ENCODE measurements at regions not wholly inside any gene's neighbourhood (a gene's known extent, or its start where the extent isn't known, plus 50 kb on each side); places are given as distances from the start of the nearest gene placed in this dataset.

- TF ChIP-seq RAD21 (CRISPR knock-in tag; conservative IDR thresholded peaks at IDR 0.05 in 1 of 2, IDR thresholded peaks at IDR 0.05 in 1 of 2) (no peak), SMARCC2 (IDR thresholded peaks at IDR 0.05; ENCODE audit: low read depth) (no peak), HMG20A (CRISPR knock-in tag; conservative IDR thresholded peaks at IDR 0.05) (no peak), PHB2 (IDR thresholded peaks at IDR 0.05; ENCODE audit: low read depth) (no peak), TBL1XR1 (IDR thresholded peaks at IDR 0.05; ENCODE audit: low read length in 2 of 2) (no peak), EZH2 (IDR thresholded peaks at IDR 0.05; ENCODE audit: borderline replicate concordance, low read depth, low read length) (no peak), CBX5 (IDR thresholded peaks at IDR 0.05; ENCODE audit: borderline replicate concordance, low read depth) (no peak), CTCF (IDR thresholded peaks at IDR 0.05 in 2 of 3, conservative IDR thresholded peaks at IDR 0.05 in 1 of 3; ENCODE audit: insufficient read depth in 2 of 3, low read depth in 1 of 3, low read length in 3 of 3) (no peak), POLR2AphosphoS5 (IDR thresholded peaks at IDR 0.05; ENCODE audit: control insufficient read depth, insufficient read depth, low read depth, low read length) (no peak), E2F1 (CRISPR knock-in tag; IDR thresholded peaks at IDR 0.05) (no peak), NFIC (IDR thresholded peaks at IDR 0.05) (no peak), ILF3 (IDR thresholded peaks at IDR 0.05; ENCODE audit: borderline replicate concordance) (no peak), ZNF274 (IDR thresholded peaks at IDR 0.05; ENCODE audit: borderline replicate concordance, low read depth, low read length) (no peak)
Observed at GRCh38 chr4:24103434-24104157, 213.7 kb upstream of the PPARGC1A start.
